ENCODE measurements at regions not wholly inside any gene's neighbourhood (a gene's known extent, or its start where the extent isn't known, plus 50 kb on each side); places are given as distances from the start of the nearest gene placed in this dataset.

DNA sequence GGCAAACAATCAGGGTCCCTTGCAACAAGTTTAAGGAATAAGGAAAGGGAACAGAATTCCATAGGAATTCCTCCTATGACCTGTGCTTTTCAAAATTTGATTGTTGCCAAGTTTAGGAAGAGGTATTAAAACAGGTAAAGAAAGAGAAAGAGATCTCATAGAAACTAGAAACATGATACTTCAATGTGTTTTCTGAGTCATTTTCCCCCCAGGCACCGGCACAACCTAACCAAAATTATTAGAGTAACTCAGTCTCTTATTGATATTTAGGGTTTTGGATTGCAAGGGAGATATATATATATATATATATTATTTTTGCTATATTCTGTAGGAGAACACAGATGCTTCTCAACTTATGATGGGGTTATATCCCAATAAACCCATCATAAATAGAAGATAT is 278.0 kb upstream of the DKK2 start:
- no peaks in the 10 kb centered on the region for H3K79me2 ChIP-seq (ENCODE audit: control insufficient read depth, low read length)
- no peak overlapping the region for H3K4me2 ChIP-seq (ENCODE audit: low read length)
- no peaks in the 10 kb centered on the region for H3K36me3 ChIP-seq (ENCODE audit: control insufficient read depth, low read length)
- no peaks in the 10 kb centered on the region for H3K9me3 ChIP-seq (ENCODE audit: control insufficient read depth, insufficient read depth, low read length)
- no peaks in the 10 kb centered on the region for H3F3A ChIP-seq (ENCODE audit: control insufficient read depth, insufficient read depth)
- no peak overlapping the region for H3K27ac ChIP-seq (ENCODE audit: low read depth, low read length)
- no peaks in the 10 kb centered on the region for H3K4me1 ChIP-seq (ENCODE audit: control insufficient read depth, low read length)
- H3K27me3 ChIP-seq (ENCODE audit: control insufficient read depth, low read length): no peaks in the 10 kb centered on the region; the same call in 1 of the 2 replicates
- no peaks in the 10 kb centered on the region for H3K9me2 ChIP-seq (replicated peaks; ENCODE audit: control insufficient read depth, low read length)
- TF ChIP-seq EZH2phosphoT487 (IDR thresholded peaks at IDR 0.05; ENCODE audit: borderline replicate concordance, low read length) (no peak), CTCF (IDR thresholded peaks at IDR 0.05; ENCODE audit: low read depth, low read length, poor library complexity, severe bottlenecking) (no peak)
- H4K20me1 ChIP-seq (ENCODE audit: control insufficient read depth, insufficient read depth, low read depth, low read length): no peaks in the 10 kb centered on the region
- no peak overlapping the region for H3K4me3 ChIP-seq (ENCODE audit: low read length)

DNA sequence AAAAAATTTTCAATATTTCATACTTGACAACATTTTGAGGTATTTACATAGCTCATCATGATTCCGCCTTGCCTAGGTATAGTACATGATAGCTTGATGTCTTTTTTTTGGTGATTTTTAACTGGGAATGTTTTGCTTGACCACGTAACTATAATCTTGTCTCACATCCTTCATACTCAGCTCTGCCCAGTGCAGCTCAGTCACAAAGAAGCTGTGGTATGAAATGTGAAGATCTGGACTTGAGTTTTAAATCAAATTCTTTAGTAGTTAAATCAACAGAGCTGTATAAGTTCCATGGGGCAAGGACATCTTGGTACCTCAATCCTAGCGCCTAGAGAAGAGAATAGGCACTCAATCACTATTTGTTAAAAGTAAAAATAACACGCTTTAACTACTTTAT is 276.3 kb upstream of the DKK2 start:
- H3F3A ChIP-seq (ENCODE audit: control insufficient read depth, insufficient read depth): no peaks in the 10 kb centered on the region

GRCh38 chr4:107304699-107305286 is 268.7 kb upstream of the DKK2 start:
- Histone ChIP-seq H4K20me1 (ENCODE audit: control insufficient read depth, insufficient read depth, low read depth, low read length) (no peaks in the 10 kb centered on the region), H3K79me2 (ENCODE audit: control insufficient read depth, low read length) (no peaks in the 10 kb centered on the region), H3K9me2 (replicated peaks; ENCODE audit: control insufficient read depth, low read length) (no peaks in the 10 kb centered on the region; the same call in 1 of the 2 replicates), H3K4me1 (ENCODE audit: control insufficient read depth, low read length) (no peaks in the 10 kb centered on the region), H3K4me2 (ENCODE audit: low read length) (no peak overlapping the region), H3F3A (ENCODE audit: control insufficient read depth, insufficient read depth) (no peaks in the 10 kb centered on the region), H3K4me3 (ENCODE audit: low read length) (no peak overlapping the region), H3K36me3 (ENCODE audit: control insufficient read depth, low read length) (no peaks in the 10 kb centered on the region), H3K27me3 (ENCODE audit: control insufficient read depth, low read length) (no peaks in the 10 kb centered on the region), H3K27ac (ENCODE audit: low read depth, low read length) (no peak overlapping the region), H3K9me3 (ENCODE audit: control insufficient read depth, insufficient read depth, low read length) (no peaks in the 10 kb centered on the region)
- TF ChIP-seq EZH2phosphoT487 (IDR thresholded peaks at IDR 0.05; ENCODE audit: borderline replicate concordance, low read length) (no peak), CTCF (IDR thresholded peaks at IDR 0.05; ENCODE audit: low read depth, low read length, poor library complexity, severe bottlenecking) (no peak)

More for the DNA sequence above, 276.3 kb upstream of the DKK2 start:
- H3K27ac ChIP-seq (ENCODE audit: low read depth, low read length): no peak overlapping the region
- H4K20me1 ChIP-seq (ENCODE audit: control insufficient read depth, insufficient read depth, low read depth, low read length): no peaks in the 10 kb centered on the region
- TF ChIP-seq EZH2phosphoT487 (IDR thresholded peaks at IDR 0.05; ENCODE audit: borderline replicate concordance, low read length): no peak
- TF ChIP-seq CTCF (IDR thresholded peaks at IDR 0.05; ENCODE audit: low read depth, low read length, poor library complexity, severe bottlenecking): no peak
- H3K4me2 ChIP-seq (ENCODE audit: low read length): no peak overlapping the region
- no peaks in the 10 kb centered on the region for H3K79me2 ChIP-seq (ENCODE audit: control insufficient read depth, low read length)
- no peak overlapping the region for H3K4me3 ChIP-seq (ENCODE audit: low read length)
- no peaks in the 10 kb centered on the region for H3K9me2 ChIP-seq (replicated peaks; ENCODE audit: control insufficient read depth, low read length)
- no peaks in the 10 kb centered on the region for H3K4me1 ChIP-seq (ENCODE audit: control insufficient read depth, low read length)
- no peaks in the 10 kb centered on the region for H3K36me3 ChIP-seq (ENCODE audit: control insufficient read depth, low read length)
- no peaks in the 10 kb centered on the region for H3K9me3 ChIP-seq (ENCODE audit: control insufficient read depth, insufficient read depth, low read length)
- H3K27me3 ChIP-seq (ENCODE audit: control insufficient read depth, low read length): no peaks in the 10 kb centered on the region

Data from DOHH2 (cell line).